H9 (cell line): ENCODE measurements at regions not wholly inside any gene's neighbourhood (a gene's known extent, or its start where the extent isn't known, plus 50 kb on each side); places are given as distances from the start of the nearest gene placed in this dataset.

ENCODE experiments used
- DNase-seq: peaks from one replicate; pipeline ENCODE4 v3.0.0-alpha.2; 2017
- H2AFZ ChIP-seq: one replicate; pipeline ENCODE4 v1.6.1; 2013; ENCODE audit warnings: mild to moderate bottlenecking, low read length, control low read depth, moderate library complexity
- H2AK5ac ChIP-seq: 2 replicates; pipeline ENCODE4 v1.6.1; 2013; ENCODE audit warnings: low read length, control low read depth, mixed read lengths; ENCODE audit not compliant: insufficient read length
- H2BK120ac ChIP-seq: one replicate; pipeline ENCODE4 v1.6.1; 2013; ENCODE audit warnings: low read depth, mild to moderate bottlenecking, low read length, control low read depth, inconsistent platforms; ENCODE audit not compliant: poor library complexity, severe bottlenecking
- H2BK12ac ChIP-seq: 2 replicates; pipeline ENCODE4 v1.6.1; 2013; ENCODE audit warnings: low read length, control low read depth, mixed read lengths, low read depth; ENCODE audit not compliant: insufficient read length
- H2BK15ac ChIP-seq: 2 replicates; pipeline ENCODE4 v1.6.1; 2013; ENCODE audit warnings: low read depth, low read length, control low read depth
- H2BK20ac ChIP-seq: one replicate; pipeline ENCODE4 v1.6.1; 2013; ENCODE audit warnings: low read depth, mild to moderate bottlenecking, low read length, control low read depth, inconsistent platforms; ENCODE audit not compliant: poor library complexity, severe bottlenecking
- H2BK5ac ChIP-seq: 2 replicates; pipeline ENCODE4 v1.6.1; 2013; ENCODE audit warnings: low read length, control low read depth, mixed read lengths; ENCODE audit not compliant: insufficient read length
- H3K14ac ChIP-seq: 2 replicates; pipeline ENCODE4 v1.6.1; 2013; ENCODE audit warnings: low read length, control low read depth; ENCODE audit not compliant: insufficient read depth
- H3K18ac ChIP-seq: 2 replicates; pipeline ENCODE4 v1.6.1; 2013; ENCODE audit warnings: low read depth, mild to moderate bottlenecking, mixed read lengths, low read length, control low read depth; ENCODE audit not compliant: insufficient read length
- H3K23ac ChIP-seq: 2 replicates; pipeline ENCODE4 v1.6.1; 2013; ENCODE audit warnings: low read length, control low read depth, mixed read lengths, low read depth; ENCODE audit not compliant: insufficient read length
- H3K23me2 ChIP-seq: 2 replicates; pipeline ENCODE4 v1.6.1; 2013; ENCODE audit warnings: low read depth, mild to moderate bottlenecking, mixed read lengths, low read length, control low read depth; ENCODE audit not compliant: insufficient read length, poor library complexity, severe bottlenecking
- H3K27ac ChIP-seq: 2 replicates; pipeline ENCODE4 v1.5.1; 2013; ENCODE audit warnings: low read length, control low read depth, mixed read lengths, low read depth; ENCODE audit not compliant: insufficient read length
- H3K27me3 ChIP-seq: 2 replicates; pipeline ENCODE4 v1.6.1; 2013; ENCODE audit warnings: low read length, control low read depth, inconsistent platforms; ENCODE audit not compliant: insufficient read depth
- H3K4ac ChIP-seq: 2 replicates; pipeline ENCODE4 v1.6.1; 2013; ENCODE audit warnings: low read depth, mild to moderate bottlenecking, control low read depth, inconsistent platforms, low read length, moderate library complexity
- H3K4me1 ChIP-seq: 2 replicates; pipeline ENCODE4 v1.6.1; 2013; ENCODE audit warnings: low read length, control low read depth, inconsistent platforms; ENCODE audit not compliant: insufficient read depth
- H3K4me2 ChIP-seq: 2 replicates; pipeline ENCODE4 v1.6.1; 2013; ENCODE audit warnings: low read length, control low read depth, mixed read lengths; ENCODE audit not compliant: insufficient read length, insufficient read depth
- H3K56ac ChIP-seq: 2 replicates; pipeline ENCODE4 v1.6.1; 2013; ENCODE audit warnings: low read depth, mild to moderate bottlenecking, mixed read lengths, low read length, control low read depth; ENCODE audit not compliant: insufficient read length
- H3K79me1 ChIP-seq: 2 replicates; pipeline ENCODE4 v1.6.1; 2013; ENCODE audit warnings: low read depth, mild to moderate bottlenecking, moderate library complexity, low read length, control low read depth, inconsistent platforms; ENCODE audit not compliant: insufficient read depth, poor library complexity, severe bottlenecking
- H3K79me2 ChIP-seq: 2 replicates; pipeline ENCODE4 v1.6.1; 2013; ENCODE audit warnings: low read length, control low read depth, inconsistent platforms; ENCODE audit not compliant: insufficient read depth
- H3K9ac ChIP-seq: 2 replicates; pipeline ENCODE4 v1.6.1; 2013; ENCODE audit warnings: low read length, control low read depth, mixed read lengths; ENCODE audit not compliant: insufficient read length; ENCODE audit errors: extremely low read depth
- H3K9me3 ChIP-seq: one replicate; pipeline ENCODE4 v1.6.1; 2013; ENCODE audit warnings: low read depth, low read length, inconsistent platforms; ENCODE audit not compliant: control insufficient read depth
- H3T11ph ChIP-seq: one replicate; pipeline ENCODE4 v1.6.1; 2013; ENCODE audit warnings: mild to moderate bottlenecking, low read length, control low read depth, inconsistent platforms
- H4K20me1 ChIP-seq: one replicate; pipeline ENCODE4 v1.6.1; 2013; ENCODE audit not compliant: control insufficient read depth, insufficient read length, insufficient read depth
- H4K5ac ChIP-seq: 2 replicates; pipeline ENCODE4 v1.6.1; 2013; ENCODE audit warnings: low read depth, mild to moderate bottlenecking, mixed read lengths, low read length, control low read depth; ENCODE audit not compliant: insufficient read length
- H4K8ac ChIP-seq: replicated peaks from 2 replicates; pipeline ENCODE4 v1.6.1; 2013; ENCODE audit warnings: low read length, control low read depth, mixed read lengths, low read depth; ENCODE audit not compliant: insufficient read length
- H4K91ac ChIP-seq: 2 replicates; pipeline ENCODE4 v1.6.1; 2013; ENCODE audit warnings: low read depth, mild to moderate bottlenecking, moderate library complexity, mixed read lengths, low read length, control low read depth; ENCODE audit not compliant: insufficient read length
- H3K27ac Mint-ChIP-seq, 3 experiments: 2 replicates in 2 of 3; 3 replicates in 1 of 3; pipeline ENCODE4 v1.8.0; 2020 to 2021; ENCODE audit warnings: mixed read lengths in 3 of 3, mild to moderate bottlenecking in 1 of 3, moderate library complexity in 1 of 3
- H3K27me3 Mint-ChIP-seq: 2 replicates; pipeline ENCODE4 v1.8.0; 2021; ENCODE audit warnings: low read depth, mild to moderate bottlenecking, moderate library complexity, mixed read lengths
- H3K36me3 Mint-ChIP-seq, 3 experiments: 2 replicates in 2 of 3; 3 replicates in 1 of 3; pipeline ENCODE4 v1.8.0; 2020 to 2021; ENCODE audit warnings: low read depth in 3 of 3, mixed read lengths in 3 of 3; ENCODE audit not compliant: insufficient read depth in 1 of 3
- H3K4me1 Mint-ChIP-seq, 2 experiments: 2 replicates each; pipeline ENCODE4 v1.8.0; 2020; ENCODE audit warnings: mixed read lengths in 2 of 2
- H3K4me3 Mint-ChIP-seq, 2 experiments: 2 replicates in 1 of 2; 3 replicates in 1 of 2; pipeline ENCODE4 v1.8.0; 2020 to 2021; ENCODE audit warnings: mild to moderate bottlenecking in 2 of 2, mixed read lengths in 2 of 2, moderate library complexity in 1 of 2
- H3K9me3 Mint-ChIP-seq, 2 experiments: 2 replicates in 1 of 2; 3 replicates in 1 of 2; pipeline ENCODE4 v1.8.0; 2020; ENCODE audit warnings: mild to moderate bottlenecking in 2 of 2, mixed read lengths in 2 of 2, moderate library complexity in 1 of 2
- CTCF ChIP-seq: fragments of 200-600 bp; sonication (generic); conservative IDR thresholded peaks from 3 replicates; pipeline ENCODE4 v1.8.0; 2021; ENCODE audit warnings: antibody characterized with exemption, mild to moderate bottlenecking
- WGBS: extraction: QIAGEN DNeasy Blood & Tissue Kit; methylation state at CpG from one replicate; pipeline ENCODE4 v1.1.7; 2013; ENCODE audit warnings: missing lambda C conversion rate, low lambda C conversion rate, mixed read lengths; ENCODE audit not compliant: insufficient read length; ENCODE audit errors: extremely low coverage; 5-methylcytosine and 5-hydroxymethylcytosine counted together

GRCh38 chr20:39702701-39703349 lies 740.7 kb downstream of the DHX35 start:
- Histone ChIP-seq H3K79me2 (no peaks in the 10 kb centered on the region), H2AK5ac (no peak overlapping the region), H3K9me3 (no peaks in the 10 kb centered on the region), H4K20me1 (no peaks in the 10 kb centered on the region), H3K79me1 (no peaks in the 10 kb centered on the region), H3K18ac (no peak overlapping the region), H3K4ac (no peak overlapping the region), H3K56ac (no peak overlapping the region), H3K14ac (no peak overlapping the region), H3K27me3 (no peaks in the 10 kb centered on the region), H4K8ac (no peak overlapping the region), H3K9ac (no peak overlapping the region), H2BK12ac (no peak overlapping the region), H2BK120ac (no peak overlapping the region), H2AFZ (no peak overlapping the region), H3K4me2 (no peak overlapping the region), H3K23me2 (no peaks in the 10 kb centered on the region), H2BK20ac (no peak overlapping the region), H3T11ph (no peak overlapping the region), H2BK5ac (no peak overlapping the region), H3K4me1 (peaks cover 2% of the 10 kb centered on the region; the same call in 1 of the 2 replicates), H4K5ac (no peak overlapping the region), H4K91ac (no peak overlapping the region), H3K27ac (no peak overlapping the region), H3K23ac (no peak overlapping the region), H2BK15ac (no peak overlapping the region)
- Mint-ChIP-seq H3K9me3 (no peaks in the 10 kb centered on the region), H3K27ac (no peak overlapping the region; a peak in 1 of 7 replicates), H3K36me3 (no peaks in the 10 kb centered on the region), H3K4me3 (no peak overlapping the region), H3K4me1 (peaks cover 15% of the 10 kb centered on the region in 2 experiments), H3K27me3 (no peaks in the 10 kb centered on the region)
- no peak for DNase-seq
- no CpG with 5 or more reads among the region's 1 CpG for WGBS
- TF ChIP-seq CTCF: no peak
